Stimulated activated CD8-positive, alpha-beta memory T cell treated with anti-CD3 and anti-CD28 coated beads, Interleukin-4, amount 100 ng/mL, for 24 hours (primary cell): ENCODE measurements at regions not wholly inside any gene's neighbourhood (a gene's known extent, or its start where the extent isn't known, plus 50 kb on each side); places are given as distances from the start of the nearest gene placed in this dataset.

Experiments
- DNase-seq: peaks from one replicate; pipeline ENCODE4 v3.0.0-alpha.2; 2020; ENCODE audit warnings: low read depth

- DNase-seq: no peak
These were observed 189.8 kb upstream of the FOXQ1 start for GRCh38 chr6:1122083-1122482.

GRCh38 chr6:1118287-1118647 lies 193.6 kb upstream of the FOXQ1 start:
- no peak for DNase-seq

GRCh38 chr6:1117530-1118286 lies 194.2 kb upstream of the FOXQ1 start:
- no peak for DNase-seq

- no peak for DNase-seq
These were observed 195.7 kb upstream of the FOXQ1 start for GRCh38 chr6:1116149-1116548.

- DNase-seq: no peak
These were observed 197.9 kb upstream of the FOXQ1 start for GRCh38 chr6:1113916-1114540.

GRCh38 chr6:1111361-1111760 lies 200.5 kb upstream of the FOXQ1 start:
- DNase-seq: no peak

GRCh38 chr6:1110941-1111349 lies 201.0 kb upstream of the FOXQ1 start:
- DNase-seq: no peak

- no peak for DNase-seq
These were observed 201.7 kb upstream of the FOXQ1 start for GRCh38 chr6:1110164-1110563.

GRCh38 chr6:1109134-1109533 lies 202.8 kb upstream of the FOXQ1 start:
- no peak for DNase-seq

- no peak for DNase-seq
These were observed 203.7 kb upstream of the FOXQ1 start for GRCh38 chr6:1108198-1108597.

GRCh38 chr6:1107578-1107977 lies 204.3 kb upstream of the FOXQ1 start:
- no peak for DNase-seq

- DNase-seq: no peak
These were observed 206.0 kb upstream of the FOXQ1 start for GRCh38 chr6:1105833-1106400.

GRCh38 chr6:1104988-1105670 lies 206.8 kb upstream of the FOXQ1 start:
- DNase-seq: no peak

- no peak for DNase-seq
These were observed 207.8 kb upstream of the FOXQ1 start for GRCh38 chr6:1103945-1104623.

GRCh38 chr6:1103021-1103420 lies 208.9 kb upstream of the FOXQ1 start:
- DNase-seq: no peak

- no peak for DNase-seq
These were observed 211.6 kb upstream of the FOXQ1 start for GRCh38 chr6:1100269-1100668.

GRCh38 chr6:1099264-1099663 lies 212.6 kb upstream of the FOXQ1 start:
- DNase-seq: no peak

GRCh38 chr6:1096967-1097765 lies 214.7 kb upstream of the FOXQ1 start:
- DNase-seq: no peak

GRCh38 chr6:1094306-1094705 lies 217.6 kb upstream of the FOXQ1 start:
- no peak for DNase-seq

GRCh38 chr6:1091900-1092299 lies 220.0 kb upstream of the FOXQ1 start:
- no peak for DNase-seq

- DNase-seq: no peak
These were observed 222.0 kb upstream of the FOXQ1 start for GRCh38 chr6:1089859-1090258.
